Heart left ventricle (tissue), 16 donors: ENCODE measurements at regions not wholly inside any gene's neighbourhood (a gene's known extent, or its start where the extent isn't known, plus 50 kb on each side); places are given as distances from the start of the nearest gene placed in this dataset.

Experiments used
- ATAC-seq, 4 donors: fragments of 200-7000 bp; cut with Tn5 transposase; one replicate each; pipeline ENCODE4 v1.9.1; 2020 to 2022; ENCODE audit warnings: moderate library complexity in 4 of 4, mild to moderate bottlenecking in 3 of 4, moderate number of reproducible peaks in 1 of 4
- DNase-seq, 5 donors: peaks; one replicate each; pipeline ENCODE4 v3.0.0-alpha.2; 2020
- H3K27ac ChIP-seq, 12 donors: fragments of 200-600 bp; sonication (generic) in 4 of 12; one replicate each; pipeline versions ENCODE4 v1.5.0 to v1.8.0; 2016 to 2022; ENCODE audit warnings: mild to moderate bottlenecking in 2 of 12
- H3K27me3 ChIP-seq, 9 donors: fragments of 200-600 bp; sonication (generic) in 2 of 9; one replicate each; pipeline versions ENCODE4 v1.5.1 to v1.8.0; 2016 to 2022; ENCODE audit warnings: mild to moderate bottlenecking in 3 of 9
- H3K36me3 ChIP-seq, 9 donors: fragments of 200-600 bp; sonication (generic) in 2 of 9; one replicate each; pipeline versions ENCODE4 v1.5.0 to v1.8.0; 2018 to 2022; ENCODE audit warnings: mild to moderate bottlenecking in 2 of 9
- H3K4me1 ChIP-seq, 12 donors: fragments of 200-600 bp; sonication (generic) in 4 of 12; one replicate each; pipeline versions ENCODE4 v1.5.0 to v1.8.0; 2016 to 2022; ENCODE audit warnings: mild to moderate bottlenecking in 3 of 12
- H3K4me3 ChIP-seq, 12 donors: fragments of 200-600 bp; sonication (generic) in 4 of 12; one replicate each; pipeline versions ENCODE4 v1.5.0 to v1.8.0; 2017 to 2022; ENCODE audit warnings: mild to moderate bottlenecking in 9 of 12, moderate library complexity in 4 of 12
- H3K9me3 ChIP-seq, 12 donors: fragments of 200-600 bp; sonication (generic) in 4 of 12; one replicate each; pipeline versions ENCODE4 v1.5.0 to v1.8.0; 2016 to 2022; ENCODE audit warnings: mild to moderate bottlenecking in 1 of 12
- CTCF ChIP-seq, 12 donors: fragments of 200-600 bp; sonication (generic) in 4 of 12; IDR thresholded peaks; one replicate each; pipeline versions ENCODE4 v1.5.0 to v1.8.0; 2018 to 2022; ENCODE audit warnings: antibody characterized with exemption in 12 of 12, mild to moderate bottlenecking in 5 of 12
- POLR2A ChIP-seq, 2 donors: fragments of 450-650 bp; IDR thresholded peaks; one replicate each; pipeline ENCODE4 v1.6.1; 2017; ENCODE audit warnings: antibody characterized with exemption in 2 of 2, mild to moderate bottlenecking in 2 of 2, moderate library complexity in 2 of 2
- WGBS, 4 donors: extraction: QIAGEN DNeasy Blood & Tissue Kit in 2 of 4; methylation state at CpG; one replicate each; pipeline versions ENCODE4 v1.1.5 to v1.1.7; 2013 to 2018; 5-methylcytosine and 5-hydroxymethylcytosine counted together
- intact Hi-C, 10 donors: fragments of 100-400 bp; cut with DNase I; formaldehyde crosslinking; loops; one replicate each; pipeline versions ENCODE4 v1.11.1 to v1.14.2; 2022
- donor health status: ischemic (EF 13 %, LVEDD 7.1; RV severe dilation, severe dysfunction).
- donor health status: healthy with polysubstance abuse.
- donor health status: DM: no; HTN: yes; CAD: no.
- donor health status: DM: no; HTN: no; CAD: no.
- donor health status: ischemic (EF 25% LVEDD 6.9; RV normal size, moderate dysfunction).
- donor health status: ischemic (EF 25% LVEDD 5.7; RV mildly dilated, moderate dysfunction).
- donor health status: healthy.
- donor health status: DM: yes; HTN: yes; CAD: no.
- donor health status: ischemic (EF 35%, LVEDD 5.7; RV mildly dilated, moderate dysfunction).
- donor health status: nonischemic (EF 11% LVEDD 7.7; RV severe dilation, severe dysfunction).
- donor health status: DM: yes; HTN: yes; CAD: no.
- donor health status: PGD.
- donor health status: ischemic (EF 29% LVEDD 5.4; RV normal size, mild dysfunction).
- donor health status: nonischemic (EF 23%, LVEDD 6.1; RV moderate dilation, normal function).

DNA sequence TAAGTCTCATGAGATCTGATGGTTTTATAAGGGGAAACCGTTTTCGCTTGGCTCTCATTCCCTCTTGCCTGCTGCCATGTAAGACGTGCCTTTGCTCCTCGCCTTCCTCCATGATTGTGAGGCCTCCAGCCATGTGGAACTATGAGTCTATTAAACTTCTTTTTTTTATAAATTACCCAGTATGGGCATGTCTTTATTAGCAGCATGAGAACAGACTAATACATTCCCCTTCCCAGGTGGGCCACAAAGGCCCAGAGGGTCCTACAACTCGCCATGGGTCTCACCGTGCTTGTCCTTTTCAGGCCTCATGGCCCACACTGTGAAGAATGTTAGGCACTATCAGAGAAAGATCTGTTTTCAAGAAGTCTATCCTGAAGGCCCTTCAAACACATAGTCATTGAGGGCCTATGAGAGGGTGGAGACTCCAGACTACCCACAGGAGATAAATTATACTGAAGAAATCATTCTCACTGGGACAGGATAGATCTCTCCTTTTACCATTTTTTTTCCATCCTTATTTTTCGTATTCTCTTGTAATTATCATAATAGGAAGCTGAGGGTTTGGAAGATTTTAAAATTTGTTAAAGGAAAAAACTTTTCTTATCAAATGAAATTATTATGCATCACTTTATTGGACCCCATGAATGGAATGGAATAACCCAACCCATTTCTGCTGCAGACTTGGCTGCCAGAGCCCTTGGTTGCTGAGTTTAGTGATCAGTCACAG lies 57.2 kb upstream of the EPCAM start:
- ATAC-seq (no peak), DNase-seq (no peak)
- Histone ChIP-seq H3K4me1 (peaks cover 3 to 42% (median 21%) of the 10 kb centered on the region in 12 donors), H3K9me3 (no peaks in the 10 kb centered on the region), H3K36me3 (no peaks in the 10 kb centered on the region), H3K4me3 (no peak overlapping the region), H3K27ac (peak overlapping the region in 11 of 12 donors; percentile 19 to 78 (median 73)), H3K27me3 (no peaks in the 10 kb centered on the region)
- TF ChIP-seq POLR2A (IDR thresholded peaks at IDR 0.05) (no peak), CTCF (IDR thresholded peaks at IDR 0.05) (no peak)
- intact Hi-C loops, result loop anchor here in 3 of 10 donors (2.0 to 5.0 kb wide), 3 partner anchors 39 to 750 kb away; no protein-coding TSS in a partner anchor
- WGBS, 4 donors, result 93 to 95% (median 94%) methylated on average over 7 of the region's 7 CpGs

GRCh38 chr2:47310801-47311560 lies 58.1 kb upstream of the EPCAM start:
- peaks cover 3 to 42% (median 21%) of the 10 kb centered on the region in 12 donors for H3K4me1 ChIP-seq
- H3K36me3 ChIP-seq, result no peaks in the 10 kb centered on the region
- H3K27ac ChIP-seq, result peak overlapping the region; percentile 19 to 78 (median 73)
- TF ChIP-seq POLR2A (IDR thresholded peaks at IDR 0.05), result no peak
- TF ChIP-seq CTCF (IDR thresholded peaks at IDR 0.05), result no peak
- H3K9me3 ChIP-seq, result no peaks in the 10 kb centered on the region
- no peak overlapping the region for H3K4me3 ChIP-seq
- H3K27me3 ChIP-seq, result no peaks in the 10 kb centered on the region
- 36 to 48% (median 42%) methylated on average over 13 of the region's 13 CpGs for WGBS, 4 donors
- intact Hi-C loops, result loop anchor here in 3 of 10 donors (2.0 to 5.0 kb wide), 3 partner anchors 38 to 749 kb away; no protein-coding TSS in a partner anchor
- peak; percentile 45 to 68 (median 50) for DNase-seq
- ATAC-seq, result peak; percentile 67 to 74 (median 72)

GRCh38 chr2:47309952-47310800 lies 58.9 kb upstream of the EPCAM start:
- Histone ChIP-seq H3K4me1 (peaks cover 3 to 42% (median 21%) of the 10 kb centered on the region in 12 donors), H3K36me3 (no peaks in the 10 kb centered on the region), H3K27me3 (no peaks in the 10 kb centered on the region), H3K27ac (peak overlapping the region; percentile 19 to 78 (median 73)), H3K4me3 (no peak overlapping the region), H3K9me3 (no peaks in the 10 kb centered on the region)
- ATAC-seq, result peak; percentile 56 to 63 (median 60)
- WGBS, 4 donors, result 31 to 39% (median 34%) methylated on average over 9 of the region's 9 CpGs
- TF ChIP-seq CTCF (IDR thresholded peaks at IDR 0.05) (no peak), POLR2A (IDR thresholded peaks at IDR 0.05) (no peak)
- intact Hi-C loops, result loop anchor here in 3 of 10 donors (2.0 to 5.0 kb wide), 3 partner anchors 37 to 748 kb away; no protein-coding TSS in a partner anchor
- DNase-seq, result peak in 3 of 5 donors; percentile 30 to 43 (median 40)
